ENCODE measurements at regions not wholly inside any gene's neighbourhood (a gene's known extent, or its start where the extent isn't known, plus 50 kb on each side); places are given as distances from the start of the nearest gene placed in this dataset.
"Not testable (repeated sequence)": the region's sequence is repeated elsewhere in the genome, so short reads cannot be mapped to it uniquely, and the experiment has no call there.

GRCh38 chr14:71400871-71401321 is 493.6 kb downstream of the PCNX1 start:
- DNase-seq = no peak

GRCh38 chr14:71402415-71402814 is 495.2 kb downstream of the PCNX1 start:
- not testable (repeated sequence) for DNase-seq

GRCh38 chr14:71403656-71404055 is 496.4 kb downstream of the PCNX1 start:
- peak; percentile 6 for DNase-seq

GRCh38 chr14:71405676-71406075 is 498.4 kb downstream of the PCNX1 start:
- no peak for DNase-seq

- no peak for DNase-seq
Observed at GRCh38 chr14:71408362-71409030, 501.2 kb downstream of the PCNX1 start.

GRCh38 chr14:71410578-71411284 is 503.5 kb downstream of the PCNX1 start:
- no peak for DNase-seq

- no peak for DNase-seq
Observed at GRCh38 chr14:71411285-71411595, 504.0 kb downstream of the PCNX1 start.

GRCh38 chr14:71411738-71412137 is 504.5 kb downstream of the PCNX1 start:
- DNase-seq = no peak

GRCh38 chr14:71414631-71415403 is 507.6 kb downstream of the PCNX1 start:
- DNase-seq = no peak

GRCh38 chr14:71415404-71415690 is 508.1 kb downstream of the PCNX1 start:
- no peak for DNase-seq

GRCh38 chr14:71416392-71416791 is 509.1 kb downstream of the PCNX1 start:
- no peak for DNase-seq

GRCh38 chr14:71418532-71419245 is 511.4 kb downstream of the PCNX1 start:
- DNase-seq = no peak

GRCh38 chr14:71423481-71423880 is 508.7 kb upstream of the RGS6 start:
- DNase-seq = no peak

GRCh38 chr14:71424941-71425340 is 507.3 kb upstream of the RGS6 start:
- no peak for DNase-seq

- DNase-seq = no peak
Observed at GRCh38 chr14:71426001-71426400, 506.2 kb upstream of the RGS6 start.

GRCh38 chr14:71429902-71430301 is 502.3 kb upstream of the RGS6 start:
- no peak for DNase-seq

- DNase-seq = no peak
Observed at GRCh38 chr14:71430321-71430677, 501.9 kb upstream of the RGS6 start.

GRCh38 chr14:71430678-71431376 is 501.4 kb upstream of the RGS6 start:
- DNase-seq = no peak

- no peak for DNase-seq
Observed at GRCh38 chr14:71432334-71433110, 499.7 kb upstream of the RGS6 start.

GRCh38 chr14:71433303-71433702 is 498.9 kb upstream of the RGS6 start:
- no peak for DNase-seq

- not testable (repeated sequence) for DNase-seq
Observed at GRCh38 chr14:71435641-71436040, 496.6 kb upstream of the RGS6 start.

- no peak for DNase-seq
Observed at GRCh38 chr14:71437870-71438269, 494.4 kb upstream of the RGS6 start.
